ENCODE measurements at regions not wholly inside any gene's neighbourhood (a gene's known extent, or its start where the extent isn't known, plus 50 kb on each side); places are given as distances from the start of the nearest gene placed in this dataset.
"Not testable (repeated sequence)": the region's sequence is repeated elsewhere in the genome, so short reads cannot be mapped to it uniquely, and the experiment has no call there.

DNA sequence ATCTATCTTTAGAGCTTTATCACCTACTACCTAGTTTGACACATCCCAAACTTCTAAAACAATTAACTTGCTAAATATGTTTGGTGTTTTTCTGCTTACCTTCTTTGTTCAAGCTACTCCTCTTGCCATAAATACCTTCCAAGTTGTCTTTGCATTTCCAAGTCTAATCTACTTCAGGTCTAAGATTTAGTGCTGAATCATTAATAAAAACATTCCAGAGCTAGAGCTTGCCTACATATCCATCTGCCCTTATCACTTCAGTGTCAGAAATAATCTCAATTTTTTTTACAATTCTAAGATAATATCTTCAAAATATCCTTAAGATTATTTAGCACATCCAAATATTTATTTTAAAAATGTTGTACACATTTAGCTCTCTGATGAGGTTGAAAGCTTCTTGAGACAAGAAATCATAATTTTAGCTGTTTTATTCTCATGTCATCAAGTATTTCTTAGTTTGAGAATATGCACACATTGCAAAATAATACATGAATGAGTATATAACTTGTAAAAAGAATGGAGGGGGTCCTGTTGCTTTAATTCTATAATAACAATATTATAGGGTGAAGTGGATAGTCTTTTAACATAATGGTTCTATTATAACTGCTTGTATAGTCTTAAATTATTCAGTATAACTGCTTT, 466.3 kb downstream of the SEMA3D start:
- Histone ChIP-seq H3K4me3 (ENCODE audit: low read length in 2 of 2) (no peak overlapping the region), H3K9ac (ENCODE audit: low read depth in 1 of 2, low read length in 2 of 2) (no peak overlapping the region), H3K36me3 (ENCODE audit: control insufficient read depth in 2 of 2, insufficient read depth in 2 of 2, low read length in 2 of 2) (no peaks in the 10 kb centered on the region), H3K27me3 (ENCODE audit: control insufficient read depth in 2 of 2, insufficient read depth in 2 of 2, low read length in 2 of 2) (no peaks in the 10 kb centered on the region), H3K27ac (ENCODE audit: low read depth in 2 of 2, low read length in 2 of 2) (no peak overlapping the region), H3K4me1 (ENCODE audit: control insufficient read depth in 2 of 2, insufficient read depth in 2 of 2, low read length in 2 of 2) (no peaks in the 10 kb centered on the region), H3K9me3 (ENCODE audit: control insufficient read depth in 2 of 2, low read length in 2 of 2) (no peaks in the 10 kb centered on the region)

DNA sequence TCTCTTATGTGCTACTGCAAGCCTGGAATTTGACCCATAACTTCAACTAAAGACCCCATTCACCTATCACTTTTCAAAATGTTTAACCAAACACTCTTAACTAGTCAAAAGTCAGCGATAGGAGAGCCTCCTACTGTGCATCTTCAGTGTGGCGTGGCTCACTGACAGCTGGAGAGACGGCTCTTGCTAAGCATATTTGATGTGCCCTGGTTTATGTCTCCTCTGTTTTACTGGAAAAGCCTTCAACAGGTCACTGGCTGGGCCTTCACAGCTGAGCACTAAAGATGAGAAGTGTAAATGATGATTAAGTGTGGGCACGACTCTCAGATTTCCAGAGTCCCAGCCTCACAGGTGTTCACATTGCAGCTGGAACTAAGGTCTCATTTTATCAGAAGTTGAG, 472.1 kb downstream of the SEMA3D start:
- no peak overlapping the region for H3K27ac ChIP-seq (ENCODE audit: low read depth in 2 of 2, low read length in 2 of 2)
- no peaks in the 10 kb centered on the region for H3K36me3 ChIP-seq (ENCODE audit: control insufficient read depth in 2 of 2, insufficient read depth in 2 of 2, low read length in 2 of 2)

DNA sequence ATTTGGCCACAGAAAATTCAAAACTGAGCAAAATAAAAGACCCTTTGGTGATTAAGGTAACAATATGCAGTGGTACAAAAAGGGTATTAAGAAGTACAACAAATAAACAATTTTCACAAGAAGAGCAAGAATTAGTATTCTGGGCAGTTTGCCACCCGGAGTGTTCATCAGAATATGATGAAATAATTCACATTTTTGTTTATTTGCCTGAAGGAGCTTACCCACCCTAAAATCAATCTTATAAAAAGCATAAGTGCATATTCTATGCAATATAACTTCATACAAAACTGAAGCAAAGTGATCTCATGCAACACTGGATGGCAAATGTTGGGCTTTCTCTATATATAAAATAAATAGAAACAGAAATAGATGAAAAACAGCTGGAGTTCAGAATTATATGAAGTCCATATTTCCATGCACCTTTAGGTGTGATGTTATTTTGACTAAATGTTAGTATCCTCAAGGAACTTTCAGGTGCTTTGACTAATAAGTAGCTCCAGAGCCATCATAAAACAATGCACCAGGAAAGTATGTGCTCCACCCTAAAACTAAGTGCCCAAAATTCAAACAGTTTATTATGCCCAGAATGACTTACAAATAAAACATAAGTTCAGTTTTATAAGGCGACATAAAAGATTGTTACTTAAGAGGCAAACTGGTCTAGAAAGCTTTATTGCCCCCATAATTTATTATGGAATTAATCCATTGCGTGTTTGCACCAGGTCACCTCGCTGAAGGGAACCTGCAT, 474.3 kb downstream of the SEMA3D start:
- Histone ChIP-seq H3K4me1 (ENCODE audit: control insufficient read depth in 2 of 2, insufficient read depth in 2 of 2, low read length in 2 of 2) (no peaks in the 10 kb centered on the region), H3K27me3 (ENCODE audit: control insufficient read depth in 2 of 2, insufficient read depth in 2 of 2, low read length in 2 of 2) (no peaks in the 10 kb centered on the region), H3K36me3 (ENCODE audit: control insufficient read depth in 2 of 2, insufficient read depth in 2 of 2, low read length in 2 of 2) (no peaks in the 10 kb centered on the region), H3K9ac (ENCODE audit: low read depth in 1 of 2, low read length in 2 of 2) (no peak overlapping the region), H3K27ac (ENCODE audit: low read depth in 2 of 2, low read length in 2 of 2) (no peak overlapping the region), H3K9me3 (ENCODE audit: control insufficient read depth in 2 of 2, low read length in 2 of 2) (no peaks in the 10 kb centered on the region), H3K4me3 (ENCODE audit: low read length in 2 of 2) (no peak overlapping the region)

More for the DNA sequence above, 472.1 kb downstream of the SEMA3D start:
- H3K27me3 ChIP-seq (ENCODE audit: control insufficient read depth in 2 of 2, insufficient read depth in 2 of 2, low read length in 2 of 2): no peaks in the 10 kb centered on the region
- H3K9me3 ChIP-seq (ENCODE audit: control insufficient read depth in 2 of 2, low read length in 2 of 2): no peaks in the 10 kb centered on the region
- H3K4me1 ChIP-seq (ENCODE audit: control insufficient read depth in 2 of 2, insufficient read depth in 2 of 2, low read length in 2 of 2): no peaks in the 10 kb centered on the region
- no peak overlapping the region for H3K4me3 ChIP-seq (ENCODE audit: low read length in 2 of 2)
- H3K9ac ChIP-seq (ENCODE audit: low read depth in 1 of 2, low read length in 2 of 2): no peak overlapping the region

DNA sequence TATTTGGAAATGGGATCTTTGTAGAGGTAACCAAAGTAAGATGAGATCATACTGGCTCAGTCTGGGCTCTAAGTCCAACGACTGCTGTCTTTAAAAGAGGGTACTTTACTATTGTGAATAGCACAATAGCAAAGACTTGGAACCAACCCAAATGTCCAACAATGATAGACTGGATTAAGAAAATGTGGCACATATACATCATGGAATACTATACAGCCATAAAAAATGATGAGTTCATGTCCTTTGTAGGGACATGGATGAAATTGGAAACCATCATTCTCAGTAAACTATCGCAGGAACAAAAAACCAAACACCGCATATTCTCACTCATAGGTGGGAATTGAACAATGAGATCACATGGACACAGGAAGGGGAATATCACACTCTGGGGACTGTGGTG, 476.3 kb downstream of the SEMA3D start:
- H3K27ac ChIP-seq (ENCODE audit: low read depth in 2 of 2, low read length in 2 of 2); H3K4me3 ChIP-seq (ENCODE audit: low read length in 2 of 2); H3K9ac ChIP-seq (ENCODE audit: low read depth in 1 of 2, low read length in 2 of 2); H3K36me3 ChIP-seq (ENCODE audit: control insufficient read depth in 2 of 2, insufficient read depth in 2 of 2, low read length in 2 of 2); H3K9me3 ChIP-seq (ENCODE audit: control insufficient read depth in 2 of 2, low read length in 2 of 2); H3K27me3 ChIP-seq (ENCODE audit: control insufficient read depth in 2 of 2, insufficient read depth in 2 of 2, low read length in 2 of 2); H3K4me1 ChIP-seq (ENCODE audit: control insufficient read depth in 2 of 2, insufficient read depth in 2 of 2, low read length in 2 of 2): not testable (repeated sequence)

DNA sequence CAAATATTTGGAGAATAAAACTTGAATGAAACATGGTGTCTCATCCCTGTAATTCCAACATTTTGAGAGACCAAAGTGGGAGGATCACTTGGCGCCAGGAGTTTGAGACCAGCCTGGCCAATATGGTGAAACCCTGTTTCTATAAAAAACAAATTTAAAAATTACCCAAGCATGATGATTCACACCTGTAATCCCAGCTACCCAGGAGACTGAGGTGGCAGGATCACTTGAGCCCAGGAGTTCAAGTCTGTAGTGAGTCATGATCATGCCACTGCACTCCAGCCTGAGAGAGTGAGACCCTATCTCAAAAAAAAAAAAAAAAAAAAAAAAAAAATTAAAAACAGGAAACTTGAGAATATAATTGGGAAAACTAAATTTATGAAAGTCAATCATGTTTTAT, 481.1 kb downstream of the SEMA3D start:
- Histone ChIP-seq H3K36me3 (ENCODE audit: control insufficient read depth in 2 of 2, insufficient read depth in 2 of 2, low read length in 2 of 2) (no peaks in the 10 kb centered on the region), H3K27ac (ENCODE audit: low read depth in 2 of 2, low read length in 2 of 2) (no peak overlapping the region), H3K4me3 (ENCODE audit: low read length in 2 of 2) (no peak overlapping the region), H3K9me3 (ENCODE audit: control insufficient read depth in 2 of 2, low read length in 2 of 2) (no peaks in the 10 kb centered on the region), H3K27me3 (ENCODE audit: control insufficient read depth in 2 of 2, insufficient read depth in 2 of 2, low read length in 2 of 2) (no peaks in the 10 kb centered on the region), H3K4me1 (ENCODE audit: control insufficient read depth in 2 of 2, insufficient read depth in 2 of 2, low read length in 2 of 2) (no peaks in the 10 kb centered on the region), H3K9ac (ENCODE audit: low read depth in 1 of 2, low read length in 2 of 2) (no peak overlapping the region)

DNA sequence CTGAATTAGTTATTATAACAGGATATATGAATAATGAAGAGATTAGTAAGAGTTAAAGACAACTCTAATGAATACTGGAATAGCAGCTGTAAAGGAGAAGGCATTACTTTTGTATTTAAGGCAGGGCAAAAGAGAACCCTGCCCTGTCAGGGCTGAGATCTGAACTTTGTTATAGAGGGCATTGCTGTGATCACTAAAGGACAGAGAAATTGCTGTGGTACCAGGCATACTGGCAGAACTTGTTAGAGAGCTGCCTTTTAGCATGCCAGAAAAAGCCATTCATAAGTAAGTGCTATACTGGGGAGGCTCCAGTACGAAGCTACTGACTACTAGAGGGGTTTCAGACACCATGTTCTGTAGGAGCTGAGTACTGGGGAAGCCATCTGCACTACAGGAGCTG, 481.8 kb downstream of the SEMA3D start:
- Histone ChIP-seq H3K4me1 (ENCODE audit: control insufficient read depth in 2 of 2, insufficient read depth in 2 of 2, low read length in 2 of 2) (no peaks in the 10 kb centered on the region), H3K9ac (ENCODE audit: low read depth in 1 of 2, low read length in 2 of 2) (no peak overlapping the region), H3K9me3 (ENCODE audit: control insufficient read depth in 2 of 2, low read length in 2 of 2) (no peaks in the 10 kb centered on the region), H3K36me3 (ENCODE audit: control insufficient read depth in 2 of 2, insufficient read depth in 2 of 2, low read length in 2 of 2) (no peaks in the 10 kb centered on the region), H3K4me3 (ENCODE audit: low read length in 2 of 2) (no peak overlapping the region), H3K27me3 (ENCODE audit: control insufficient read depth in 2 of 2, insufficient read depth in 2 of 2, low read length in 2 of 2) (no peaks in the 10 kb centered on the region), H3K27ac (ENCODE audit: low read depth in 2 of 2, low read length in 2 of 2) (no peak overlapping the region)

DNA sequence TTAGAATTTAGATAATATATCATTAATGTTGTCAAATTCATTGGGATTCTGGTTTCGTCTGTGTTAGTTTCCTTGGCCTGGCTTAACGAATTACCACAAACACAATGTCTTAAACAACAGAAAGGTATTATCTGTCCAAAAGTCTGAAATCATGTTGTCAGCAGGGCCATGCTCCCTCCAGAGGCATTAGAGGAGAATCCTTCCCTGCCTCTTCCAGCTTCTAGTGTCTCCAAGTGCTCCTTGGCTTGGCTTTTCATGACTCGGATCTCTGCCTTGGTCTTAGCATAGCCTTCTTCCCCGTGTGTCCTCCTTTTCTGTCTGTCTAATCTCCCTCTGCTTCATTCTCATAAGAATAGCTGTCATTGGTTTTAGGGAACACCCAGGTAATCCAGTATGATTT, 482.5 kb downstream of the SEMA3D start:
- Histone ChIP-seq H3K27me3 (ENCODE audit: control insufficient read depth in 2 of 2, insufficient read depth in 2 of 2, low read length in 2 of 2) (no peaks in the 10 kb centered on the region), H3K36me3 (ENCODE audit: control insufficient read depth in 2 of 2, insufficient read depth in 2 of 2, low read length in 2 of 2) (no peaks in the 10 kb centered on the region), H3K9ac (ENCODE audit: low read depth in 1 of 2, low read length in 2 of 2) (no peak overlapping the region), H3K4me3 (ENCODE audit: low read length in 2 of 2) (no peak overlapping the region), H3K27ac (ENCODE audit: low read depth in 2 of 2, low read length in 2 of 2) (no peak overlapping the region), H3K9me3 (ENCODE audit: control insufficient read depth in 2 of 2, low read length in 2 of 2) (no peaks in the 10 kb centered on the region), H3K4me1 (ENCODE audit: control insufficient read depth in 2 of 2, insufficient read depth in 2 of 2, low read length in 2 of 2) (no peaks in the 10 kb centered on the region)

DNA sequence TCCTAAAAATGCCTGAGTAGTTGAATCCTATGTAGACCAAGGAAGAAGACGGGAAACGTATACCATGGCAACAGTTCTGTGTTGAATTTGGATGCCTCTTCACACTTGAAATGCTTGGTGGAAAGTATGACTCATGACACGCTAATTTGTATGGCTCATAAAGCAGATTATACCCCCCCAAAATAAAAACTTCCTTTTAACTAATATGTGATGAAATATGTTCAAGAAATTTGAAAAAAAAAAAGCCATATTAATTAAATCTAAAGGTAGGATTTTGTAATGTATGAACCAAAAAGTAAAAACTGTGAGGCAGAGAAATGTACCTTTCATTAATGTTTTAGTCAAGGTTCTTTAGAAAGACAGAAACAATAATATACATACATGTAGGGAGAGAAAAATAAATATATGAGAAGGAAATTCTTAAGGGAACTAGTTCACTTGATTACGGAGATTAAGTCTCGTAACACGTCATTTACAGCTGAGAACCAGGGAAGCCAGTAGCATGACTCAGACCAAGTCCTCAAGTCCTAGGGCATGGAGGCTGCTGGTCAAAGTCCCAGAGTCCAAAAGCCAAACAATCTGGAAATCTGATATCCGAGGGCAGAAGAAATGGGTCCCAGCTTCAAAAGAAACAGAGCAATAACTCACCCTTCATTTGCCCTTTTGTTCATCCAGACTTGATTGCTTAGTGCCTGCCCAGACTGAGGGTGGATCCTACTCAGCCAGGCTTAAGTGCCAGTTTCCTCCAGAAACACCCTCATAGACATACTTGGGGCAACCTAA, 485.1 kb downstream of the SEMA3D start:
- Histone ChIP-seq H3K27ac (ENCODE audit: low read depth in 2 of 2, low read length in 2 of 2) (no peak overlapping the region), H3K9ac (ENCODE audit: low read depth in 1 of 2, low read length in 2 of 2) (no peak overlapping the region), H3K27me3 (ENCODE audit: control insufficient read depth in 2 of 2, insufficient read depth in 2 of 2, low read length in 2 of 2) (no peaks in the 10 kb centered on the region), H3K9me3 (ENCODE audit: control insufficient read depth in 2 of 2, low read length in 2 of 2) (no peaks in the 10 kb centered on the region), H3K4me1 (ENCODE audit: control insufficient read depth in 2 of 2, insufficient read depth in 2 of 2, low read length in 2 of 2) (no peaks in the 10 kb centered on the region), H3K4me3 (ENCODE audit: low read length in 2 of 2) (no peak overlapping the region), H3K36me3 (ENCODE audit: control insufficient read depth in 2 of 2, insufficient read depth in 2 of 2, low read length in 2 of 2) (no peaks in the 10 kb centered on the region)

DNA sequence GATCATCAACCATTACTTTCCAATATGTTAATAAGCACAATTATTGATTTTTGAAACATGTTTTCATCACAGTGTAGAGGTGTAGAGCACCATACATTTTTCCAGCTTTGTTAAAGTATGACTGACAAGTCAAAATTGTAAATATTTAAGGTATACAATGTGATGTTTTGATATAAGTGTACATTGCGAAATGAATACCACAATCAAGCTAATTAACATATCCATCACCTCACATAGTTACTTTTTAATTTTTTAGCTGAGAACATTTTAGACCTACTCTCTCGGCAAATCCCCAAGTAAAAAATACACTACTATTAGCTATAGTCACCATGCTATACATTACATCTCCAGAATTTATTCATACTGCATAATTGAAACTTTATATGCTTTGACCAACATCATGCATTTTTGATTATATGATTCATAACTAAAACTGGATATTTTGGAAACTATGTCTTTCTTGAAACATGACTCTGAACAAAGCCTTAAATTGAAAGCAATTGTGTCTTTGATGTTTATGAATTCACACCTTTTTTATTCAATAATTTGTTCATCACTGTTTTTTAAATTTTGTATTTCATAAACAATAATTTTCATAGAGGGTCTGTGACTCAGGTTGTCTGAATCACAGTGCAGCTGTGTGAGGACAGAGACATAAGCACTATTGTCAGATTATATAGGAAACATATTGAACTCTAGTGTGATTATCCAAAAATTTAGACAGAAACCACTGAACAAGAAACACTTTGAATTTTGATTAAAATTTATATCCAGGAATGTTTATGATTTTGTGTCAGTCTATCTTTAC, 486.1 kb downstream of the SEMA3D start:
- Histone ChIP-seq H3K36me3 (ENCODE audit: control insufficient read depth in 2 of 2, insufficient read depth in 2 of 2, low read length in 2 of 2) (no peaks in the 10 kb centered on the region), H3K9ac (ENCODE audit: low read depth in 1 of 2, low read length in 2 of 2) (no peak overlapping the region), H3K4me3 (ENCODE audit: low read length in 2 of 2) (no peak overlapping the region), H3K27me3 (ENCODE audit: control insufficient read depth in 2 of 2, insufficient read depth in 2 of 2, low read length in 2 of 2) (no peaks in the 10 kb centered on the region), H3K27ac (ENCODE audit: low read depth in 2 of 2, low read length in 2 of 2) (no peak overlapping the region), H3K9me3 (ENCODE audit: control insufficient read depth in 2 of 2, low read length in 2 of 2) (no peaks in the 10 kb centered on the region), H3K4me1 (ENCODE audit: control insufficient read depth in 2 of 2, insufficient read depth in 2 of 2, low read length in 2 of 2) (no peaks in the 10 kb centered on the region)

DNA sequence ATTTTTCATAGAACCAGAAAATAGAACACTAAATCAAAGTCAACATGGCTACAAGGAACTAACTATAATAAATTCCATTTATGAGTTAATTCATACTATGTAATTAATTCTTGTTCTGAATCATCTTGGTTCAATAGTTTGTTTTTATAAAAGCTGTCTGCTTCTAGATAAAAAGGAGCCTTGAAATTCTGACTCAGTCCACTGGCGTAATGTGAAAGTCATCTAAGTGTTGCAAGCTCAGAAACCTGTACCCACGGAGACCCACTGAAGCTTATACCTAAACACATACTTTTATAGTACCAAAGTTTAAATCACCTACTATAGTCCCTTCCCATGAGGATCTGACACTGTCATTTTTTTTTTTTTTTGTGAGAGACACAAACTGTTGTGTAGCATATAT, 489.4 kb downstream of the SEMA3D start:
- no peak overlapping the region for H3K27ac ChIP-seq (ENCODE audit: low read depth in 2 of 2, low read length in 2 of 2)
- H3K4me1 ChIP-seq (ENCODE audit: control insufficient read depth in 2 of 2, insufficient read depth in 2 of 2, low read length in 2 of 2): no peaks in the 10 kb centered on the region
- H3K4me3 ChIP-seq (ENCODE audit: low read length in 2 of 2): no peak overlapping the region
- no peaks in the 10 kb centered on the region for H3K9me3 ChIP-seq (ENCODE audit: control insufficient read depth in 2 of 2, low read length in 2 of 2)
- no peaks in the 10 kb centered on the region for H3K27me3 ChIP-seq (ENCODE audit: control insufficient read depth in 2 of 2, insufficient read depth in 2 of 2, low read length in 2 of 2)
- no peak overlapping the region for H3K9ac ChIP-seq (ENCODE audit: low read depth in 1 of 2, low read length in 2 of 2)
- H3K36me3 ChIP-seq (ENCODE audit: control insufficient read depth in 2 of 2, insufficient read depth in 2 of 2, low read length in 2 of 2): no peaks in the 10 kb centered on the region
